ENCODE measurements at regions not wholly inside any gene's neighbourhood (a gene's known extent, or its start where the extent isn't known, plus 50 kb on each side); places are given as distances from the start of the nearest gene placed in this dataset.
"Not testable (repeated sequence)": the region's sequence is repeated elsewhere in the genome, so short reads cannot be mapped to it uniquely, and the experiment has no call there.

DNA sequence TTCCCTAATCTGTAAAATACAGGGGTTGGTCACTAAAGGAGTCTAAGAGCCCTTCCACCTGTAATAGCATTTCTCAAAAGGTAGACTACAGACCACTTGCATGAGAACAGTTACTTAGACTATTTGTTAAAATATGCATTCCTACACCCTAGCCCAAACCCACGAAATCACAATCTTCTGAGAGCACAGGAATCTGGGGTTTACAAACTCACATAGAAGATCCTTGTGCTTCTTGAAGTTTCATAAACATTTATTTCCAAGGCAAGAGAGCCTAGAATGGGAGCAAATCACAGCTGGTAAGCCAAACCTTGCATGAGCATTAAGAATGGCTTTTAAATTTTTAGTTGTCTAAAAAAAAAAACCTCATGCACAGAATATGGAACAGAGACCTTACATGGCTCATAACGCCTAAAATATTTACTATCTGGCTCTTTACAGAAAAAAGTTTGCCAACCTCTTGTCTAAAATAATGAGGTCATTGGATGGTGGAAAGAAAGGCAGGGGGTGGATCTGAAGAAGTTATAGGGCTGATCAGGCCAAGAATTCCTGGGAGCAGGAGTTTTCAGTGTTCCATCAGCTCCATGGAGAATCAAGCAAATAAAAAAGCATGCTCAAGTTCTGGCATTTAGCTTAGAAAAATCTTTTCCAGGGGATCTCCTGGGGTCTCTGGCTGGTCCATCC lies 133.4 kb downstream of the CCDC34 start:
- no peaks in the 10 kb centered on the region for H3K9me3 ChIP-seq
- WGBS = 47% methylated on average over 2 of the region's 2 CpGs
- no peak for DNase-seq (ENCODE audit: low spot score in 2 of 2)
- H3K36me3 ChIP-seq = no peaks in the 10 kb centered on the region
- H3K27me3 ChIP-seq = no peaks in the 10 kb centered on the region
- TF ChIP-seq EP300 (IDR thresholded peaks at IDR 0.05) = no peak
- TF ChIP-seq CTCF (IDR thresholded peaks at IDR 0.05) = no peak
- no peak for TF ChIP-seq POLR2AphosphoS5 (IDR thresholded peaks at IDR 0.05)
- TF ChIP-seq POLR2A (IDR thresholded peaks at IDR 0.05) = no peak
- peaks cover 27% of the 10 kb centered on the region for H3K4me1 ChIP-seq
- H3K27ac ChIP-seq = no peak overlapping the region
- no peak overlapping the region for H3K4me3 ChIP-seq

DNA sequence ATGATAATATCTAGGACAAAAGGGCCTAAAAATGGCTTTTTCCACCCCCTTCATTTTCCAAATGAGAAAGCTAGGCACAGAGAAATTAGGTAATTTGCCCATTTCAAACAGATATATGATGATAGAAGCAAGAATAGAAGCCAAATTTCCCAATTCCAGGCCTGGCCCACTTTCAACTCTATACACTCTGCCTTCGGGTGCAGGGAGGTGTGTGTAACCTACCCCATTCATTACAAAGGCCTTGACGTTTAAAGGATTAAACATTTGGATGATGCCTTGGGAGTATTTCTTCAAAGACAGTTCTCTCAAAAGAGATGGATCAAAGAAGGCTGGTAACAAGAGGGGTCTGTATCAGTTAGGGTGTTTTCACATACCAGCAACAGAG lies 134.1 kb downstream of the CCDC34 start:
- no peak overlapping the region for H3K27ac ChIP-seq
- TF ChIP-seq POLR2AphosphoS5 (IDR thresholded peaks at IDR 0.05) (no peak), EP300 (IDR thresholded peaks at IDR 0.05) (no peak), POLR2A (IDR thresholded peaks at IDR 0.05) (no peak), CTCF (IDR thresholded peaks at IDR 0.05) (no peak)
- no peak overlapping the region for H3K4me3 ChIP-seq
- H3K4me1 ChIP-seq = peaks cover 27% of the 10 kb centered on the region
- no peaks in the 10 kb centered on the region for H3K9me3 ChIP-seq
- no peak for DNase-seq (ENCODE audit: low spot score in 2 of 2)
- H3K36me3 ChIP-seq = no peaks in the 10 kb centered on the region
- H3K27me3 ChIP-seq = no peaks in the 10 kb centered on the region
- WGBS = 49% methylated on average over 2 of the region's 2 CpGs

DNA sequence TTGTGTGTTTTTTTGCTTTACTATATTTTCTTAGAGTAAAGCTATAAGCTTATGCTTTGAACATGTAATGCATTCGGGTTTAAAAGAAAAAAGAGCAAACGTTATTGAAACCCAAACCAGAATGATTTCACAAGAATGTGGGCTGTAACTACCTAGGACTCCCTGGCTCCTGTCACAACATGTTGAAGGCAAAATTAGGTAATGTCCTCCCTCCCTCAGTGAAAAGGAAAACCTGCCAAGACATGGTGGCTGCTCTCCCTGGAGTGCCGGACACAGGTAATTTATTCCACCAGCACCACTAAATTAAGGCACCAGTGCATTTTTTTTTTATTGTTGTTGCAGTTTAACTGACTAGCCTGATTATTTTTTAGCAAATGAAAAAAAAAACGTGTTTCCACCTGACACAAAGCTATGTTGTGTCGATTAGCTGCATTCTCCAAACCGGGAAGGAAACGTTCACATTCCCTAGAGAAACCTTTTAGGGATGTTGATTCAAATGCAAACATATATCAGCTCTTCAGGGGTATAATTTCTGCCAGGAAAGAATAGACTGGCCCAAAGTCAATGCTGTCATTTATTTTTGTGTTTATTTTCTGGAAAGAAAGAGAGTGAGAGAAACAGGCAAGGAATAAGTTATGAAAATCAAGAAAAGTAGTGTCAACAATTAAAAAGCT lies 134.6 kb downstream of the CCDC34 start:
- no peak for DNase-seq (ENCODE audit: low spot score in 2 of 2)
- 39% methylated on average over 7 of the region's 7 CpGs for WGBS
- Histone ChIP-seq H3K27ac (peak overlapping the region; percentile 37), H3K36me3 (no peaks in the 10 kb centered on the region), H3K4me3 (no peak overlapping the region), H3K4me1 (peaks cover 24% of the 10 kb centered on the region), H3K9me3 (no peaks in the 10 kb centered on the region), H3K27me3 (no peaks in the 10 kb centered on the region)
- no peak for TF ChIP-seq EP300 (IDR thresholded peaks at IDR 0.05)
- no peak for TF ChIP-seq POLR2AphosphoS5 (IDR thresholded peaks at IDR 0.05)
- no peak for TF ChIP-seq POLR2A (IDR thresholded peaks at IDR 0.05)
- no peak for TF ChIP-seq CTCF (IDR thresholded peaks at IDR 0.05)

DNA sequence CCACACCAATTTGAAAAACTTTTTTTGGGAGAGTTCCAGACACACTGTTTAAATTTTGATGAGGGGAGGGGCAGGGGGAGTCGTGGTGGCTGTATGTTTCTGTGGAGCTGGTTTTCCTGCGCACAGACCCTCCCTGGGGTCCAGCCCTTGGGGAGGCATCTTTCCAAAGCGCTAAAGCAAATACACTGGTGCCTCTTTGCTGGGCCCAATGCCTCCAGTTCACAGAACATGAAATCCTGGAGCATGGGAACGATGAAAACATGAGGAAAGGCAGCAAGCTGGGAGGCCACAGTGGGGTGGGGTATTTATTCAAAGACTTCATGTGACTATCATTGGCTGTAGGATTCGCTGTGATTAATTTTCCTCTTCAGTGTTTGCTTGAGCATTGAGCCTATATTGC lies 135.3 kb downstream of the CCDC34 start:
- no peaks in the 10 kb centered on the region for H3K9me3 ChIP-seq
- peak overlapping the region; percentile 37 for H3K27ac ChIP-seq
- no peaks in the 10 kb centered on the region for H3K27me3 ChIP-seq
- H3K4me1 ChIP-seq = peaks cover 24% of the 10 kb centered on the region
- WGBS = 42% methylated on average over 5 of the region's 5 CpGs
- DNase-seq (ENCODE audit: low spot score in 2 of 2) = no peak
- H3K36me3 ChIP-seq = no peaks in the 10 kb centered on the region
- TF ChIP-seq CTCF (IDR thresholded peaks at IDR 0.05) (no peak), POLR2A (IDR thresholded peaks at IDR 0.05) (no peak), EP300 (IDR thresholded peaks at IDR 0.05) (no peak), POLR2AphosphoS5 (IDR thresholded peaks at IDR 0.05) (no peak)
- no peak overlapping the region for H3K4me3 ChIP-seq

DNA sequence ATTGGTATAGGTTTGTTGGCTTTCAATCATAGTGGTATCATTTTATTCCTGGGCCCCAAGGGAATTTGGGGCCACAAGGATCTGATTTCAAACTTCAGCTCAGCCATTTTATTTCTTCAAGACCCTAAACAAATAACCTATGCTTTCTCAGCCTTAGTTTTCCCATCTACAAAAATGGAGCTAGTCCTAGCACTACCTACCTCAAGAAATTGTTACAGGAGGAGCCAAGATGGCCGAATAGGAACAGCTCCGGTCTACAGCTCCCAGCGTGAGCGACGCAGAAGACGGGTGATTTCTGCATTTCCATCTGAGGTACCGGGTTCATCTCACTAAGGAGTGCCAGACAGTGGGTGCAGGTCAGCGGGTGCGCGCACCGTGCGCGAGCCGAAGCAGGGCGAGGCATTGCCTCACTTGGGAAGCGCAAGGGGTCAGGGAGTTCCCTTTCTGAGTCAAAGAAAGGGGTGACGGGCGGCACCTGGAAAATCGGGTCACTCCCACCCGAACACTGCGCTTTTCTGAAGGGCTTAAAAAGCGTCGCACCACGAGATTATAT lies 143.5 kb downstream of the CCDC34 start:
- WGBS = 97% methylated on average over 6 of the region's 24 CpGs

More for the DNA sequence above, 143.5 kb downstream of the CCDC34 start:
- H3K4me3 ChIP-seq; H3K27ac ChIP-seq; H3K9me3 ChIP-seq; H3K36me3 ChIP-seq; DNase-seq (ENCODE audit: low spot score in 2 of 2); H3K27me3 ChIP-seq: not testable (repeated sequence)
- peaks cover 28% of the 10 kb centered on the region for H3K4me1 ChIP-seq

All from suprapubic skin (tissue), 4 donors.